Mammary epithelial cell (primary cell): ENCODE measurements at regions not wholly inside any gene's neighbourhood (a gene's known extent, or its start where the extent isn't known, plus 50 kb on each side); places are given as distances from the start of the nearest gene placed in this dataset.

Source experiments
- CTCF ChIP-seq, 2 donors: IDR thresholded peaks in 1 of 2; conservative IDR thresholded peaks in 1 of 2; 2 replicates each; pipeline ENCODE4 v1.5.1; 2011 to 2012; ENCODE audit warnings: inconsistent platforms in 2 of 2, low read length in 2 of 2, mild to moderate bottlenecking in 2 of 2, control low read depth in 1 of 2, low read depth in 1 of 2; ENCODE audit not compliant: insufficient read depth in 1 of 2; ENCODE audit errors: extremely low read depth in 1 of 2
- EZH2 ChIP-seq: IDR thresholded peaks from 2 replicates; pipeline ENCODE4 v1.6.1; 2012; ENCODE audit warnings: low read length, inconsistent platforms, borderline replicate concordance

- TF ChIP-seq EZH2 (no peak), CTCF (conservative IDR thresholded peaks at IDR 0.05 in 1 of 2, IDR thresholded peaks at IDR 0.05 in 1 of 2; ENCODE audit: extremely low read depth in 1 of 2, insufficient read depth in 1 of 2, low read depth in 1 of 2, low read length in 2 of 2) (no peak)
Measured at GRCh38 chr18:56374007-56374655, 264.3 kb downstream of the TXNL1 start.
